HT-29 (cell line): ENCODE measurements at regions not wholly inside any gene's neighbourhood (a gene's known extent, or its start where the extent isn't known, plus 50 kb on each side); places are given as distances from the start of the nearest gene placed in this dataset.
"Not testable (repeated sequence)": the region's sequence is repeated elsewhere in the genome, so short reads cannot be mapped to it uniquely, and the experiment has no call there.

Source experiments
- DNase-seq: peaks from one replicate; pipeline ENCODE4 v3.0.0-alpha.2; 2015; ENCODE audit warnings: low spot score

- no peak for DNase-seq
These were observed 99.0 kb upstream of the MAGI2 start for GRCh38 chr7:79552463-79552862.

DNA sequence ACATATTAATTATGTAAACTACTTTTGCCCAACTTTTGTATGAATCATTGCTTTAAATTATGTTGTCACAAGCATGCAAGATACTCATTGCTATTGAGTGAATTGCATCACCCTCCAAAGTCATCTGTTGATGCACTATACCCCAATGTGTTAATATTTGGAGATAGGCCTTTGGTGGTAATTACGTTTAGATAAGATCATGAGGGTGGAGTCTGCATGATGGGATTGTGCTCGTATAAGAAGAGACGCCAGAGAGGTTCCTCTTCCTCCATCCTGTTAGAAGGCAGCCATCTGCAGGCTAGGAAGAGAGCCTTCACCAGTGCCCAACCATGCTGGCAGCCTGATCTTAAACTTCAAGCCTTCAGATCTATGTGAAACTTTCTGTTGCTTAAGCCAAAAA lies 95.3 kb upstream of the MAGI2 start:
- DNase-seq, result no peak

GRCh38 chr7:79547132-79547531 lies 93.7 kb upstream of the MAGI2 start:
- no peak for DNase-seq

- DNase-seq, result no peak
These were observed 87.1 kb upstream of the MAGI2 start for GRCh38 chr7:79540592-79540991.

- no peak for DNase-seq
These were observed 80.7 kb upstream of the MAGI2 start for GRCh38 chr7:79534128-79534527.

DNA sequence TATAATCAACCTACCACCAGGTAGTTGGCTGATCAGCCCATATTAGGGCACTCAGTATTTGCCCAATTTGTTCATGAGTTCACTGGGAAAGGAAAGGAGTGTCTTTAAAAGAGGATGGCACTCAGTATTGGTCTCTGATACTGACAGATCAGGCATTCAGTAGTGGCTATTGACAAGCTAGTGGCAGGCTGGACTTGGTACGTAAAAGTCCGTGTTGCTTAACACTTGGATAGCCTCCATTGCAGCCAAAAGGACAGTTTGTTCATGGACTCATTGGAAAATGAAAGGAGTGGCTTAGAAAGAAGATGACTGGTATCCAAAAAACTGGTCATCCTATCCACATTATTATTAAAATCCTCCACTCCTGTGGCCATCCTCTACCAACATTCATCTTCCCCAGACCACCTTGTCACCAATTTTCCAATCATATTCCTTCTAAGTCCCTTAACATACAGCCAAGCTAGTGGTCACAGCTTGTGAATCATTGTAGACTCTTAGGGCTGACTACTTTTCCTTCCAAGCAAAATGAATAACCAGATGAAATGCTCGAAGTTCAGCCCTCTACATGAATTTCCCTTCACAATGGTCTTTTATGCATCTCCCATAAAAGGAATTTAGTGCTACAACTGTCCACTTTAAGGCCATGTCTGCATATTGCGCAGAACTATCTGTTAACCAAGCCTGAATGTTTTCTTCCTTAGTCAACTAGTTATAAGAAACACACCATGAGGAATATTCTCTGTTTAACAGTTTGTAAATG lies 78.6 kb upstream of the MAGI2 start:
- DNase-seq, result no peak

DNA sequence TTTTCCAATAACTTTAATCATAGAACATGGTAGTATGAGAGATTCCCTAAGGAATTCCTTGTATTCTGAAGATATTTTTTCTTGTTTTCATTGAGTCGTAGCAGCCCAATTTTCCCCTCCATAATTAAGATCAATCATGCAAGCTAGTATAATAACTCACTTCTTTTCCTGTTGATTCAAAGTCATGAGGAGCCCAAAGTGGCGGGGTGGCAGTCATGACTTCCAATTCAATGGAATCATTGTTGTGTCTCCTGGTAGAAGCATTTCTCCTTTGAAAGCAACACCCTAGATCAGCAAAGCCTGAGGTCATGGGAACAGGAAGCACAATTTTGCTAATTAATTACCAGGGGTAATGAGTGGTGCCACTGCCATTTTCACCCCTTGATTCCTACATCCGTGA lies 77.6 kb upstream of the MAGI2 start:
- no peak for DNase-seq

DNA sequence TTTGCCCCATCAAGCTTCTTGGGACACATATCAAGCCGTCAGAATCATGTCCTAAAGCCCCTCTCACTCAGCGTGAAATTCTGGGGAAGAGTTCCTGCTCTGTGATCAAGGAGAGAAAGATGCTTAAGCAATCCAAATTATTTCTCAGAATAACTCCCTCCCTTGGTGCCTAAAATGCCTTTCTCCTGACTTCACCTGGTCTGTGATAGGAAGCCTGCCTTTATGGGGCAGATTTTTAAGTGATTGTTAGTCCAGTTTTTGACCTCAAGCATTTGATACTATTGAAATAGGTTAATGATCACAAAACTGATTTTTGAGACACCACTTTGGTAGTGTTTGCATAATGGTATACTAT lies 76.4 kb upstream of the MAGI2 start:
- no peak for DNase-seq

DNA sequence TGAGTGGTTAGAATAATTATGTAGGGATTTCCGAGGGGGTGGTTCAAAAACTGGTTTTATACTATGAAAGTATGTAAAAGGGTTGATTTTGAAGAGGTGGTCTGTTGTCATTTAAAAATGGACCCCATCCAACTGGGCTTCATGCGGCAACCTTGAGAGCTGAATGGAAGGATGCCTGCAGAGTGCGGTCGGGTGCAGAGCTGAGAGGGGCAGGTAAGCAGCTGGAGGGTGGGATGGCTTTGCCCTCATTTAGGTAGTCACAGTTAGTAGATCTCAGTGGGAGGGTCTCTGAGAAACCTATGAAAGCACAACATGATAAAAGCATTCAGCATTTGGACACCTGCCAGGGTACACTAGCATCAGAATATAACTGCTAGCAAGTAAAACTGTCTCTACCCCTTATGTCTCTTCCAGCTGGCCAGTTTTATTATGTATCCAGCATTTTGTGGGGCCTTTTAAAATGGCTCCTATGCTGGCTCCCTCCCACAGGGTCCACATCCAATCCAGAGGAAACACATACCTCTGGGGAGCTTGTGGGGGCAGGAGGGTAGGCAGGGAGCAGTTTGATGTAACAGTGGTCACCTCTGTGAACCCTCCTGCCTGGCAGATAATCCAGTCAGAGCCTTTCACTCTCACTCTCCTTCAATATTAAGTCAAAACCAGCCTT lies 75.9 kb upstream of the MAGI2 start:
- DNase-seq, result no peak

DNA sequence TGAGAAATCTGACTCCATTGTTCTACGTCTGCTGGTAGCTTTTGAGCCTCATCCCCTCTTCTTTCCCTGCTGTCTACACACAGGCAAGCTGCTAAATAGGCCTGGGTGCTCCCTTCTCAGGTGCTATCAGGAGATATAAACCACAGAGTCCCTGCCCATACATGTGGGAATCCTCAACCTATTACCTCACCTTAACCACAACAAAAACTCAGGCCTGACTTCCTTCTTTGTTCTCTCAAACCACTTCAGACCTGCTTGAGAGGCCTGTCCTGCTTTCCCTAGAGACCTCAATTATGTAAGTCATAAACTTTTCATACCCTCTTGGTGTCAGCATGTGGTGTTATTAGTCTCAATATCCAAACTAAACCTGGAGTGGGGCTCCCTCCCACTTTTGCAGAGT lies 75.0 kb upstream of the MAGI2 start:
- peak; percentile 54 for DNase-seq

DNA sequence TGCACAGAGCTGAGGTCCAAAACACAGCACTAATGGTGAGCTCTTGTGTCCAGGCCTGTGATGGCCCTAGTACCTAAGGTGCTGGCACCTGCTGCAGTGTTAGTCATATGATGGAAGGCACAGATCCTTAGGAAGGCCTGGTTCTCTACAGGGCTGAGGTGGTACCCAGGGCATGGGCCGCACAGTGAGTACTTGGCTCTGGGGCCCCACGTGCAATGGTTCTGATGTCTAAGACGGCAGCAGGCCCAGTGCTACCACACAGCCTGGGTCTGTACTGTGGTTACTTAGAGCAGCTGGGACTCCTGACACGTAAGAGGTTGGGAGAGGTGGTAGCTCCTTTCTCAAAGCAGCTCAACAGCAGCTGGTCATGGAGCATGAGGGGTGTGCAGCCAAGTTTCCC lies 70.6 kb upstream of the MAGI2 start:
- DNase-seq, result no peak

GRCh38 chr7:79523436-79523835 lies 70.0 kb upstream of the MAGI2 start:
- no peak for DNase-seq

DNA sequence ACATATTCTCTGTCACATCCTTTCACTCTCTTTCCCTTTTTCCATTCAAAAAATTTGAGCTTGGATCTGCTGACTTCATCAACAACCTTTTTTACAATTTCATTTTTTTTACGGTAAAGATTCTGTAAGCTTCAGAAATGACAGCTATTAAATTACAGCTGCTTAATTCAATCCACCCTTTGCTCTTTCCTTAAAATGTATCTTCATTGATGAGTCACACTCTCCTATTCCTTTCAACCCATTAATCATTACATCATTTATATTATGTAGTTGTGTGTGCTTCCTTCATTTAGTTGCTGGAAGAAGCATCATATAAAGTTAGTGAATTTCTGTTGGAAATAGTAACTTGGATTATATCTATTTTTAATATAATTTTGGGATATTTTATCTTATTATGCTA lies 67.1 kb upstream of the MAGI2 start:
- DNase-seq, result no peak

- DNase-seq, result no peak
These were observed 61.9 kb upstream of the MAGI2 start for GRCh38 chr7:79515358-79515757.

DNA sequence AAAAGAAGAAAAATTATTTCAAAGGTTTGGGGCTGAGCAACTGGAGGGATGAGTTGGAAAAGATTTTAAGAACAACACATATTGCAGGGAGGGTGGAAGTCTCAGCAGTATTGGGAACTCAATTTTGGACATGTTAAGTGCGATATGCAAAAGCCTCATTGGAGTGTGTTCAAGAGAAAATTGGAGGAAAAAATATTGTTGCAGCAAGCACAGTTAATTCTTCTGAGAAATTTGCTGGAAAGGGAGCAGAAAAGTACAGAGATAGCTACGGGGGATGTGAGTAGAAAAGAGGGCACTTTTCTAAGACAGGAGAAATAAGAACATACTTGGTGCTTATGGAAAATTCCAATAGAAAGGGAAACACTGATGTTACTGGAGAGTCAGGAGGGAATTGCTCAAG lies 59.8 kb upstream of the MAGI2 start:
- no peak for DNase-seq

- no peak for DNase-seq
These were observed 58.8 kb upstream of the MAGI2 start for GRCh38 chr7:79512261-79512660.

DNA sequence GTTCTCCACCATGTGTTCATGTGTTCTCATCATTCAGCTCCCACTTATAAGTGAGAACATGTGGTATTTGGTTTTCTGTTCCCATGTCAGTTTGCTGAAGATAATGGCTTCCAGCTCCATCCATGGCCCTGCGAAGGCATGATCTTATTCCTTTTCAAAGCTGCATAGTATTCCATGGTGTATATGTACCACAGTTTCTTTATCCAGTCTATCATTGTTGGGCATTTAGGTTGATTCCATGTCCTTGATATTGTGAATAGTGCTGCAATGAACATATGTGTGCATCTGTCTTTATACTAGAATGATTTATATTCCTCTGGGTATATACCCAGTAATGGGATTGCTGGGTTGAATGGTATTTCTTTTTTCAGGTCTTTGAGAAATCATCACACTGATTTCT lies 57.6 kb upstream of the MAGI2 start:
- not testable (repeated sequence) for DNase-seq

DNA sequence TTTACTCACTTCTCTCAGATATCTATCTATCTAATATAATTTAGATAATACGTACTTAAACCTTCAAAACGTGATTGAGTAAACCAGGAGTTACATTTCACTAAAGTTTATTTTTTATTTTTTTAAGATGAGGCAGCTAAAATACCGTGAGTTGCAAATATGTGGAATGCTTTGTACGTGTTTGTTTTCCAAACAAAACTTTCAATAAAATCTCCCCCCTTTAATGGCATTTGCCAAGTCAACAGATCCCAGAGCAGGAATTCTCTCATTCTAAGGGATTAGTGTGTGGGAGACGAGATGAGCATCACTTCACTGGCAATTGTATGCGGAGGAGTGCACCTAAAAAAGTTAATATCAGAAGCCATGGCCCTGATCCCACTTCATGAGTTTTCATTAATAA lies 53.7 kb upstream of the MAGI2 start:
- DNase-seq, result no peak

DNA sequence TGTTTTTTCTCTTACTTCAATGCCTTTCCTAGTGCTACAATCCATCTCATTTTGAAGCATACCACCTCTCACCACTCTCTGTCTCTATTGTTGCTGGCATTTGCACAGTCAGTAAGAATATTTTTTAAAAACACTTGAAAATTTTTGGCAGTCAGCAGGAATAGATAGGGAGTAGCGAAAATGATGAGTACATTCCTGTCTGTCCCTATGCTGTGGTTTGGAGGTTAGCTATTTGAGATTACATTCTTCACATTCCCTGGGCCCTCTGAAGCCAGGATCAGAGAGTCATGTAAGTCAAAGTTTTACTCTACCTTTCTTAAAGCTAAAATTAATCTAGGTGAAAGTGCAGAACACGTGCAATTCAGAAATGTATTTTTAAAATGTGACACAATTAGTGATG lies 53.0 kb upstream of the MAGI2 start:
- no peak for DNase-seq

DNA sequence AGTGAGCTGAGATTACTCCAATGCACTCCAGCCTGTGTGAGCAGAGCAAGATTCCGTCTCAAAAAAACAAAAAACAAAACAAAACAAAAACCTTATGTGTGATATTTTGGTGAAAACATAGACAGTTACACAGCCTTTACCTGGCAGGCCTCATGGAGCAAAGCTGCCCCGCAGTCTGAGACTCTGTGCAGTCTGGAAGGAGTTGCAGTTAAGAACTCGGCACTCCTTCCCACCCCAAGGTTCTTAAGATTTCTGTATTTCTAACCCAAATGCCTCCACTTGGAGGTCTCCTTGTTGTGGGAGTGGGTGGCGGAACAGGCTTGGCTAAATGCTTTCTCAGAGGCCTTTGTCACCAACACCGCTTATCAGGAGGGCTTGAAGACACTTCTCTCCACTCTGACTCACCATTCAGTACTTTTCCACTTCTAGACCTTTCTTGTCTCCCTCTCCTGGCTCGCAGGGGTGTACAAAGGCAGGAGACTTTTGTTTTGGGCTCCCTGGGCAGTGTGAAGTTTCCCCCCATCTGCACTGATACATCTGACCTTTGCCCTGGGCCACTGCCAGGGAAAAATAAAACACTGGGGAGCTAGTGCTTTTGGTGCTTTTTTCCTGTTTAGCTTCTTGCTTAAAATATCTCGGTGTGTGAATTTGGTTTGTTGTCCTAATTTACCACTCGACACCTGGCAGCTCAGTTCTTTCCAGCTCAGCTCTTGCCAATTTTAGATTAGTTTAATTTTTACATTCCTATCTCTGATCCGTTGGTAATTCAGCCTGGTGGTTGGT lies 51.3 kb upstream of the MAGI2 start:
- peak; percentile 20 for DNase-seq
